Astrocyte of the spinal cord (primary cell): ENCODE measurements at regions not wholly inside any gene's neighbourhood (a gene's known extent, or its start where the extent isn't known, plus 50 kb on each side); places are given as distances from the start of the nearest gene placed in this dataset.
"Not testable (repeated sequence)": the region's sequence is repeated elsewhere in the genome, so short reads cannot be mapped to it uniquely, and the experiment has no call there.

Experiments used
- DNase-seq: peaks from one replicate; pipeline ENCODE4 v3.0.0; 2011; ENCODE audit warnings: low read depth, low spot score
- H3K4me3 ChIP-seq: 2 replicates; pipeline ENCODE4 v1.5.1; 2011; ENCODE audit warnings: low read depth, mild to moderate bottlenecking, low read length, moderate library complexity
- CTCF ChIP-seq: IDR thresholded peaks from 2 replicates; pipeline ENCODE4 v1.5.1; 2012; ENCODE audit warnings: low read depth, mild to moderate bottlenecking, low read length, inconsistent platforms
- in situ Hi-C: cut with HindIII; loops from 2 replicates; pipeline ENCODE4 v1.10.0; 2017; ENCODE audit warnings: low sequenced_read_pairs

- no peak for DNase-seq
- in situ Hi-C loops, result no loop called here
- no peak overlapping the region for H3K4me3 ChIP-seq
- no peak for TF ChIP-seq CTCF
Observed at GRCh38 chr11:121358760-121359159, 66.2 kb downstream of the SC5D start.

- H3K4me3 ChIP-seq, result no peak overlapping the region
- TF ChIP-seq CTCF, result no peak
- in situ Hi-C loops, result no loop called here
- no peak for DNase-seq
Observed at GRCh38 chr11:121359591-121359990, 67.0 kb downstream of the SC5D start.

- DNase-seq, H3K4me3 ChIP-seq, in situ Hi-C loops: not testable (repeated sequence)
Observed at GRCh38 chr11:121362955-121363354, 70.4 kb downstream of the SC5D start.

GRCh38 chr11:121365304-121365703 lies 72.7 kb downstream of the SC5D start:
- DNase-seq, result no peak
- no peak for TF ChIP-seq CTCF
- H3K4me3 ChIP-seq, result no peak overlapping the region
- in situ Hi-C loops, result no loop called here

GRCh38 chr11:121366038-121366437 lies 73.5 kb downstream of the SC5D start:
- TF ChIP-seq CTCF, result no peak
- H3K4me3 ChIP-seq, result no peak overlapping the region
- DNase-seq, result no peak
- in situ Hi-C loops, result no loop called here

GRCh38 chr11:121367001-121367843 lies 74.7 kb downstream of the SC5D start:
- TF ChIP-seq CTCF, result no peak
- in situ Hi-C loops, result no loop called here
- peak; percentile 56 for DNase-seq
- no peak overlapping the region for H3K4me3 ChIP-seq

GRCh38 chr11:121367844-121368225 lies 75.3 kb downstream of the SC5D start:
- in situ Hi-C loops, result no loop called here
- H3K4me3 ChIP-seq, result no peak overlapping the region
- TF ChIP-seq CTCF, result no peak
- no peak for DNase-seq
